ENCODE measurements at regions not wholly inside any gene's neighbourhood (a gene's known extent, or its start where the extent isn't known, plus 50 kb on each side); places are given as distances from the start of the nearest gene placed in this dataset.

DNA sequence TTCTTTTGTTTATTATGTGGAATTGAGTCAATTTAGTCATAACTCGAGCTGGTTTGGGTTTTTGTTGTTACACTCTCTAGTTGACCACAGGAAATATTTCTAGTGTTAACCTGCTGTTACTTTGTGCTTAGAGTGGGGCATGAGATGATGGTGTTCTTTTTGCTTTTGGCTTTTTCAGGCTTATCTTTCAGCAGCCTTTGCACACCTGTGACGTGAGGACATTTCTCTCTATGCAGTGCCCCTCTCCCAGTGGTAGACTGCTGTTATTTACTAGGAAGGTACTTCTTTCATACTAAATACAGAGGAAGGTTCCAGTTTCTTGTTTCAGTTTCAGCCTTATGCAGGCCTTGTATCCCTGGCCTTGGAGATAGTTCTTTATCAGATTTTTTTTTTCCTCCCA lies 766.8 kb upstream of the MAN1A1 start:
- TF ChIP-seq, protein P1, sequence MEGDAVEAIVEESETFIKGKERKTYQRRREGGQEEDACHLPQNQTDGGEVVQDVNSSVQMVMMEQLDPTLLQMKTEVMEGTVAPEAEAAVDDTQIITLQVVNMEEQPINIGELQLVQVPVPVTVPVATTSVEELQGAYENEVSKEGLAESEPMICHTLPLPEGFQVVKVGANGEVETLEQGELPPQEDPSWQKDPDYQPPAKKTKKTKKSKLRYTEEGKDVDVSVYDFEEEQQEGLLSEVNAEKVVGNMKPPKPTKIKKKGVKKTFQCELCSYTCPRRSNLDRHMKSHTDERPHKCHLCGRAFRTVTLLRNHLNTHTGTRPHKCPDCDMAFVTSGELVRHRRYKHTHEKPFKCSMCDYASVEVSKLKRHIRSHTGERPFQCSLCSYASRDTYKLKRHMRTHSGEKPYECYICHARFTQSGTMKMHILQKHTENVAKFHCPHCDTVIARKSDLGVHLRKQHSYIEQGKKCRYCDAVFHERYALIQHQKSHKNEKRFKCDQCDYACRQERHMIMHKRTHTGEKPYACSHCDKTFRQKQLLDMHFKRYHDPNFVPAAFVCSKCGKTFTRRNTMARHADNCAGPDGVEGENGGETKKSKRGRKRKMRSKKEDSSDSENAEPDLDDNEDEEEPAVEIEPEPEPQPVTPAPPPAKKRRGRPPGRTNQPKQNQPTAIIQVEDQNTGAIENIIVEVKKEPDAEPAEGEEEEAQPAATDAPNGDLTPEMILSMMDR (conservative IDR thresholded peaks at IDR 0.05): no peak
- TF ChIP-seq ZFX (IDR thresholded peaks at IDR 0.05): no peak

Measured in C4-2B (cell line).